ENCODE measurements at regions not wholly inside any gene's neighbourhood (a gene's known extent, or its start where the extent isn't known, plus 50 kb on each side); places are given as distances from the start of the nearest gene placed in this dataset.

- no peak for ATAC-seq
These were observed 1367.0 kb downstream of the PCDH7 start for GRCh38 chr4:32087211-32087610.

GRCh38 chr4:32094987-32095386 is 1374.8 kb downstream of the PCDH7 start:
- ATAC-seq, result no peak
- TF ChIP-seq TOX (CRISPR knock-in tag; IDR thresholded peaks at IDR 0.05; ENCODE audit: borderline replicate concordance), result no peak
- TF ChIP-seq PPARA (CRISPR knock-in tag; IDR thresholded peaks at IDR 0.05; ENCODE audit: borderline replicate concordance), result no peak
- no peak for TF ChIP-seq ESRRG (CRISPR knock-in tag; IDR thresholded peaks at IDR 0.05)
- TF ChIP-seq ZFP30 (CRISPR knock-in tag; IDR thresholded peaks at IDR 0.05), result no peak
- no peak for TF ChIP-seq ZNF8 (CRISPR knock-in tag; IDR thresholded peaks at IDR 0.05)
- no peak for TF ChIP-seq GLIS3 (CRISPR knock-in tag; IDR thresholded peaks at IDR 0.05)
- TF ChIP-seq ISL1 (CRISPR knock-in tag; IDR thresholded peaks at IDR 0.05), result no peak
- no peak for TF ChIP-seq ZC3H10 (CRISPR knock-in tag; IDR thresholded peaks at IDR 0.05)
- TF ChIP-seq RARB (CRISPR knock-in tag; IDR thresholded peaks at IDR 0.05), result no peak
- no peak for TF ChIP-seq ZFP3 (CRISPR knock-in tag; IDR thresholded peaks at IDR 0.05)

More at GRCh38 chr4:32087211-32087610, 1367.0 kb downstream of the PCDH7 start:
- TF ChIP-seq ZNF8 (CRISPR knock-in tag; IDR thresholded peaks at IDR 0.05) (no peak), POU6F1 (CRISPR knock-in tag; IDR thresholded peaks at IDR 0.05; ENCODE audit: borderline replicate concordance, low read depth) (no peak)

GRCh38 chr4:32102896-32103295 is 1382.7 kb downstream of the PCDH7 start:
- no peak for ATAC-seq
- no peak for TF ChIP-seq ZFP3 (CRISPR knock-in tag; IDR thresholded peaks at IDR 0.05)
- TF ChIP-seq CREB5 (CRISPR knock-in tag; IDR thresholded peaks at IDR 0.05; ENCODE audit: low read depth), result no peak
- TF ChIP-seq GLIS3 (CRISPR knock-in tag; IDR thresholded peaks at IDR 0.05), result no peak
- TF ChIP-seq CSDC2 (CRISPR knock-in tag; IDR thresholded peaks at IDR 0.05), result no peak
- TF ChIP-seq ZNF565 (CRISPR knock-in tag; conservative IDR thresholded peaks at IDR 0.05; ENCODE audit: low read depth), result no peak

GRCh38 chr4:32106767-32107166 is 1386.6 kb downstream of the PCDH7 start:
- ATAC-seq, result no peak
- no peak for TF ChIP-seq ZNF70 (CRISPR knock-in tag; IDR thresholded peaks at IDR 0.05)
- no peak for TF ChIP-seq TCF4 (CRISPR knock-in tag; IDR thresholded peaks at IDR 0.05; ENCODE audit: borderline replicate concordance)
- no peak for TF ChIP-seq ZFP30 (CRISPR knock-in tag; IDR thresholded peaks at IDR 0.05)
- TF ChIP-seq ZFP3 (CRISPR knock-in tag; IDR thresholded peaks at IDR 0.05), result no peak
- TF ChIP-seq CSRNP3 (CRISPR knock-in tag; IDR thresholded peaks at IDR 0.05), result no peak
- TF ChIP-seq ESRRG (CRISPR knock-in tag; IDR thresholded peaks at IDR 0.05), result no peak
- no peak for TF ChIP-seq ARNTL (CRISPR knock-in tag; IDR thresholded peaks at IDR 0.05; ENCODE audit: borderline replicate concordance, low read depth)
- no peak for TF ChIP-seq CSDC2 (CRISPR knock-in tag; IDR thresholded peaks at IDR 0.05)

- TF ChIP-seq CSDC2 (CRISPR knock-in tag; IDR thresholded peaks at IDR 0.05) (no peak), CREB5 (CRISPR knock-in tag; IDR thresholded peaks at IDR 0.05; ENCODE audit: low read depth) (no peak), ZFP30 (CRISPR knock-in tag; IDR thresholded peaks at IDR 0.05) (no peak), TCF4 (CRISPR knock-in tag; IDR thresholded peaks at IDR 0.05; ENCODE audit: borderline replicate concordance) (no peak), CSRNP3 (CRISPR knock-in tag; IDR thresholded peaks at IDR 0.05) (no peak), BACH2 (CRISPR knock-in tag; IDR thresholded peaks at IDR 0.05; ENCODE audit: borderline replicate concordance) (no peak), ISL1 (CRISPR knock-in tag; IDR thresholded peaks at IDR 0.05) (no peak), ESRRG (CRISPR knock-in tag; IDR thresholded peaks at IDR 0.05) (no peak), ZFP3 (CRISPR knock-in tag; IDR thresholded peaks at IDR 0.05) (no peak)
- ATAC-seq, result no peak
These were observed 1392.7 kb downstream of the PCDH7 start for GRCh38 chr4:32112891-32113290.

Data from SK-N-SH treated with all-trans-retinoic acid at 6 μM for 48 hours (cell line).